Osteocyte (in vitro differentiated cells): ENCODE measurements at regions not wholly inside any gene's neighbourhood (a gene's known extent, or its start where the extent isn't known, plus 50 kb on each side); places are given as distances from the start of the nearest gene placed in this dataset.
A peak's percentile ranks its signal among the peaks of the same experiment; 100 is the strongest.

Experiments used
- DNase-seq: peaks from one replicate; pipeline ENCODE4 v3.0.0; 2021; ENCODE audit warnings: mixed read lengths; ENCODE audit not compliant: unreplicated experiment; ENCODE audit errors: extremely low spot score
- H3K27ac Mint-ChIP-seq: one replicate; pipeline ENCODE4 v1.8.0; 2021; ENCODE audit warnings: mild to moderate bottlenecking, mixed read lengths; ENCODE audit not compliant: unreplicated experiment
- H3K27me3 Mint-ChIP-seq: one replicate; pipeline ENCODE4 v1.8.0; 2021; ENCODE audit warnings: mixed read lengths; ENCODE audit not compliant: unreplicated experiment
- H3K36me3 Mint-ChIP-seq: one replicate; pipeline ENCODE4 v1.8.0; 2021; ENCODE audit warnings: mixed read lengths; ENCODE audit not compliant: unreplicated experiment
- H3K4me1 Mint-ChIP-seq: one replicate; pipeline ENCODE4 v1.8.0; 2021; ENCODE audit warnings: mixed read lengths; ENCODE audit not compliant: unreplicated experiment
- H3K4me3 Mint-ChIP-seq: one replicate; pipeline ENCODE4 v1.8.0; 2021; ENCODE audit warnings: mild to moderate bottlenecking, moderate library complexity, mixed read lengths; ENCODE audit not compliant: unreplicated experiment
- H3K9me3 Mint-ChIP-seq: one replicate; pipeline ENCODE4 v1.8.0; 2021; ENCODE audit warnings: mixed read lengths; ENCODE audit not compliant: unreplicated experiment
- CTCF ChIP-seq: fragments of 200-600 bp; sonication (generic); IDR thresholded peaks from 2 replicates; pipeline ENCODE4 v1.5.0; 2021; ENCODE audit warnings: antibody characterized with exemption, mild to moderate bottlenecking, moderate library complexity

- Mint-ChIP-seq H3K27ac (peak overlapping the region; percentile 91), H3K4me1 (peaks cover 20% of the 10 kb centered on the region), H3K27me3 (no peaks in the 10 kb centered on the region)
Measured at GRCh38 chr4:147057611-147058190, 112.0 kb upstream of the TTC29 start.

GRCh38 chr4:147059064-147059731 lies 113.5 kb upstream of the TTC29 start:
- Mint-ChIP-seq H3K9me3 (no peaks in the 10 kb centered on the region), H3K4me1 (peaks cover 20% of the 10 kb centered on the region), H3K4me3 (no peak overlapping the region), H3K27me3 (no peaks in the 10 kb centered on the region), H3K36me3 (no peaks in the 10 kb centered on the region), H3K27ac (no peak overlapping the region)
- no peak for DNase-seq
- TF ChIP-seq CTCF = no peak

More at GRCh38 chr4:147057611-147058190, 112.0 kb upstream of the TTC29 start:
- no peaks in the 10 kb centered on the region for H3K36me3 Mint-ChIP-seq
- H3K9me3 Mint-ChIP-seq = no peaks in the 10 kb centered on the region
- TF ChIP-seq CTCF = no peak
- no peak for DNase-seq
- peak overlapping the region; percentile 72 for H3K4me3 Mint-ChIP-seq

GRCh38 chr4:147060151-147060931 lies 114.7 kb upstream of the TTC29 start:
- TF ChIP-seq CTCF = no peak
- Mint-ChIP-seq H3K9me3 (no peaks in the 10 kb centered on the region), H3K27ac (no peak overlapping the region), H3K4me1 (peaks cover 20% of the 10 kb centered on the region), H3K27me3 (no peaks in the 10 kb centered on the region), H3K4me3 (no peak overlapping the region), H3K36me3 (no peaks in the 10 kb centered on the region)
- no peak for DNase-seq

- Mint-ChIP-seq H3K9me3 (no peaks in the 10 kb centered on the region), H3K36me3 (peaks cover 2% of the 10 kb centered on the region), H3K27me3 (peaks cover 2% of the 10 kb centered on the region), H3K4me1 (peaks cover 6% of the 10 kb centered on the region), H3K4me3 (no peak overlapping the region), H3K27ac (no peak overlapping the region)
- no peak for DNase-seq
- no peak for TF ChIP-seq CTCF
Measured at GRCh38 chr4:147064856-147065255, 119.2 kb upstream of the TTC29 start.

- peaks cover 5% of the 10 kb centered on the region for H3K27me3 Mint-ChIP-seq
- TF ChIP-seq CTCF = no peak
- H3K36me3 Mint-ChIP-seq = peaks cover 5% of the 10 kb centered on the region
- no peak overlapping the region for H3K27ac Mint-ChIP-seq
- H3K4me3 Mint-ChIP-seq = no peak overlapping the region
- H3K9me3 Mint-ChIP-seq = no peaks in the 10 kb centered on the region
- H3K4me1 Mint-ChIP-seq = no peaks in the 10 kb centered on the region
- DNase-seq = no peak
Measured at GRCh38 chr4:147068564-147068963, 122.9 kb upstream of the TTC29 start.
